HepG2 (cell line): ENCODE measurements at regions not wholly inside any gene's neighbourhood (a gene's known extent, or its start where the extent isn't known, plus 50 kb on each side); places are given as distances from the start of the nearest gene placed in this dataset.

ENCODE experiments used
- CHCHD3 ChIP-seq: sonication (generic); formaldehyde crosslinking; IDR thresholded peaks from 2 replicates; pipeline ENCODE4 v1.8.0; 2022; ENCODE audit warnings: mild to moderate bottlenecking, missing genetic modification reagents, moderate library complexity
- EP300 ChIP-seq, 3 experiments: sonication (generic) in 1 of 3; formaldehyde crosslinking in 1 of 3; IDR thresholded peaks; 2 replicates each; pipeline versions ENCODE4 v1.5.1 to v1.6.1; 2011 to 2020; ENCODE audit warnings: low read depth in 2 of 3, low read length in 2 of 3, borderline replicate concordance in 1 of 3, improper control_type of control experiment in 1 of 3, mild to moderate bottlenecking in 1 of 3, missing genetic modification reagents in 1 of 3, moderate library complexity in 1 of 3
- FLYWCH1 ChIP-seq: sonication (generic); formaldehyde crosslinking; IDR thresholded peaks from 2 replicates; pipeline ENCODE4 v1.8.1; 2023; ENCODE audit warnings: mild to moderate bottlenecking, missing genetic modification reagents
- FOXK2 ChIP-seq: fragments of 450-650 bp; IDR thresholded peaks from 2 replicates; pipeline ENCODE4 v1.6.1; 2016
- HNF4G ChIP-seq, 2 experiments: sonication (generic) in 1 of 2; formaldehyde crosslinking in 1 of 2; IDR thresholded peaks; 2 replicates each; pipeline versions ENCODE4 v1.4.0 to v1.6.1; 2011 to 2020; ENCODE audit warnings: borderline replicate concordance in 2 of 2, low read depth in 2 of 2, mild to moderate bottlenecking in 2 of 2, low read length in 1 of 2, missing genetic modification reagents in 1 of 2, moderate library complexity in 1 of 2
- MBNL3 ChIP-seq: fragments of 250-450 bp; sonication (Bioruptor Pico); conservative IDR thresholded peaks from 2 replicates; pipeline ENCODE4 v1.8.0; 2022; ENCODE audit warnings: mild to moderate bottlenecking, inconsistent platforms
- MXI1 ChIP-seq: IDR thresholded peaks from 3 replicates; pipeline ENCODE4 v1.6.1; 2012; ENCODE audit warnings: low read depth, low read length, inconsistent platforms, borderline replicate concordance
- ONECUT2 ChIP-seq: sonication (generic); formaldehyde crosslinking; IDR thresholded peaks from 2 replicates; pipeline ENCODE4 v1.4.0; 2020; ENCODE audit warnings: missing genetic modification reagents
- PRDM10 ChIP-seq: sonication (generic); formaldehyde crosslinking; IDR thresholded peaks from 2 replicates; pipeline ENCODE4 v1.4.0; 2020; ENCODE audit warnings: low read depth, missing genetic modification reagents
- SOX13 ChIP-seq, 3 experiments: fragments of 450-650 bp in 1 of 3; sonication (generic) in 1 of 3; formaldehyde crosslinking in 1 of 3; IDR thresholded peaks in 2 of 3; conservative IDR thresholded peaks in 1 of 3; 2 replicates each; pipeline versions ENCODE4 v1.5.0 to v1.6.1; 2016 to 2020; ENCODE audit warnings: antibody characterized with exemption in 1 of 3, mild to moderate bottlenecking in 1 of 3, missing compliant biosample characterization in 1 of 3, missing genetic modification reagents in 1 of 3, moderate library complexity in 1 of 3
- TARDBP ChIP-seq: sonication (generic); formaldehyde crosslinking; IDR thresholded peaks from 2 replicates; pipeline ENCODE4 v1.8.0; 2022; ENCODE audit warnings: mild to moderate bottlenecking, missing genetic modification reagents
- U2AF1 ChIP-seq: fragments of 200-400 bp; formaldehyde crosslinking; optimal IDR thresholded peaks from 2 replicates; pipeline ENCODE3; 2017; ENCODE audit warnings: mild to moderate bottlenecking, low read depth, low read length
- ZBTB43 ChIP-seq: sonication (generic); formaldehyde crosslinking; conservative IDR thresholded peaks from 2 replicates; pipeline ENCODE4 v1.4.0; 2020; ENCODE audit warnings: missing genetic modification reagents
- ZNF205 ChIP-seq: IDR thresholded peaks from 2 replicates; pipeline ENCODE4 v1.6.1; 2018; ENCODE audit warnings: missing biosample characterization, missing genetic modification reagents
- ZNF260 ChIP-seq: sonication (generic); formaldehyde crosslinking; IDR thresholded peaks from 2 replicates; pipeline ENCODE4 v1.4.0; 2020; ENCODE audit warnings: missing genetic modification reagents, low read depth, mild to moderate bottlenecking, borderline replicate concordance
- ZNF691 ChIP-seq: sonication (generic); formaldehyde crosslinking; IDR thresholded peaks from 2 replicates; pipeline ENCODE4 v1.4.0; 2020; ENCODE audit warnings: missing genetic modification reagents, low read depth, mild to moderate bottlenecking, borderline replicate concordance
- TF ChIP-seq, protein P1 (sequence below): IDR thresholded peaks from 2 replicates; pipeline ENCODE4 v1.6.1; 2012; ENCODE audit warnings: inconsistent platforms
- TF ChIP-seq, protein P2 (sequence below): IDR thresholded peaks from 2 replicates; pipeline ENCODE4 v1.6.1; 2016; ENCODE audit warnings: low read depth, borderline replicate concordance
- TF ChIP-seq, protein P3 (sequence below): sonication (generic); formaldehyde crosslinking; conservative IDR thresholded peaks from 2 replicates; pipeline ENCODE4 v1.8.0; 2022; ENCODE audit warnings: low read depth, missing genetic modification reagents

- TF ChIP-seq EP300 (IDR thresholded peaks at IDR 0.05; ENCODE audit: low read depth in 2 of 2, low read length in 2 of 2) (peak in 1 of 2 experiments; percentile 59; a peak in 1 of 4 replicates), EP300 (CRISPR knock-in tag; IDR thresholded peaks at IDR 0.05; ENCODE audit: borderline replicate concordance) (no peak), TARDBP (CRISPR knock-in tag) (no peak), MBNL3 (CRISPR knock-in tag) (no peak), FOXK2 (no peak), ZBTB43 (CRISPR knock-in tag) (peak; percentile 77; the same call in 1 of the 2 replicates), CHCHD3 (no peak), ZNF260 (CRISPR knock-in tag) (no peak), SOX13 (IDR thresholded peaks at IDR 0.05) (peak; percentile 62), SOX13 (CRISPR knock-in tag; conservative IDR thresholded peaks at IDR 0.05 in 1 of 2, IDR thresholded peaks at IDR 0.05 in 1 of 2) (peak in 1 of 2 experiments; percentile 74; a peak in 2 of 4 replicates), ZNF691 (CRISPR knock-in tag) (no peak), U2AF1 (no peak), MXI1 (no peak), FLYWCH1 (no peak), HNF4G (IDR thresholded peaks at IDR 0.05; ENCODE audit: borderline replicate concordance, low read depth, low read length) (peak; percentile 48; the same call in 1 of the 2 replicates), HNF4G (CRISPR knock-in tag; IDR thresholded peaks at IDR 0.05; ENCODE audit: borderline replicate concordance, low read depth) (no peak), ZNF205 (no peak), ONECUT2 (CRISPR knock-in tag) (no peak), PRDM10 (CRISPR knock-in tag) (no peak)
- TF ChIP-seq, protein P1, sequence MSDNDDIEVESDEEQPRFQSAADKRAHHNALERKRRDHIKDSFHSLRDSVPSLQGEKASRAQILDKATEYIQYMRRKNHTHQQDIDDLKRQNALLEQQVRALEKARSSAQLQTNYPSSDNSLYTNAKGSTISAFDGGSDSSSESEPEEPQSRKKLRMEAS, result peak; percentile 62
- TF ChIP-seq, protein P2, sequence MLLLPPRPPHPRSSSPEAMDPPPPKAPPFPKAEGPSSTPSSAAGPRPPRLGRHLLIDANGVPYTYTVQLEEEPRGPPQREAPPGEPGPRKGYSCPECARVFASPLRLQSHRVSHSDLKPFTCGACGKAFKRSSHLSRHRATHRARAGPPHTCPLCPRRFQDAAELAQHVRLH, result no peak
- TF ChIP-seq, protein P3, sequence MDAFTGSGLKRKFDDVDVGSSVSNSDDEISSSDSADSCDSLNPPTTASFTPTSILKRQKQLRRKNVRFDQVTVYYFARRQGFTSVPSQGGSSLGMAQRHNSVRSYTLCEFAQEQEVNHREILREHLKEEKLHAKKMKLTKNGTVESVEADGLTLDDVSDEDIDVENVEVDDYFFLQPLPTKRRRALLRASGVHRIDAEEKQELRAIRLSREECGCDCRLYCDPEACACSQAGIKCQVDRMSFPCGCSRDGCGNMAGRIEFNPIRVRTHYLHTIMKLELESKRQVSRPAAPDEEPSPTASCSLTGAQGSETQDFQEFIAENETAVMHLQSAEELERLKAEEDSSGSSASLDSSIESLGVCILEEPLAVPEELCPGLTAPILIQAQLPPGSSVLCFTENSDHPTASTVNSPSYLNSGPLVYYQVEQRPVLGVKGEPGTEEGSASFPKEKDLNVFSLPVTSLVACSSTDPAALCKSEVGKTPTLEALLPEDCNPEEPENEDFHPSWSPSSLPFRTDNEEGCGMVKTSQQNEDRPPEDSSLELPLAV (CRISPR knock-in tag), result no peak
These were observed 154.8 kb upstream of the LRIG1 start (continued) for GRCh38 chr3:66655671-66656070.
